Inflammatory macrophage treated with lipopolysaccharide for 1 hour (primary cell): ENCODE measurements at regions not wholly inside any gene's neighbourhood (a gene's known extent, or its start where the extent isn't known, plus 50 kb on each side); places are given as distances from the start of the nearest gene placed in this dataset.

ENCODE experiments used
- DNase-seq, 2 donors: peaks; one replicate each; pipeline ENCODE4 v3.0.0-alpha.2; 2020 to 2022

DNA sequence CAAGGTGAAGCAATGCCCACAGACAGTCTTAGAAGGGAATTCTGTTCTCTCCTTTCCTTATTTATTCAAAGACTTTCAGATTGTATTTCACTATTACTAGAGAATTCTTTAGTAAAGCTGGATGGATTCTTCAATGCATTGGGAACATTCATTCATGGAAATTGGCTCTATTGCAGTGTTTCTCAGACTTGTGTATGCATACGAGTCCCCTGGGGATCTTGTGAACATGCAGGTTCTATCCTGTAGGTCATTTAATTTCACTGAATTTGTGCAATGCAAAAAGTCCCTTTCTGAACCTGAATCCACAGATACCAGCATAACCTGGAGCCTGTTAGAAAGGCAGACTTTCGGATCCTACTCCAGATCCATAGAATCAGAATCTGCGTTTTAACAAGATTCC lies 160.9 kb upstream of the AHI1 start:
- DNase-seq: no peak

DNA sequence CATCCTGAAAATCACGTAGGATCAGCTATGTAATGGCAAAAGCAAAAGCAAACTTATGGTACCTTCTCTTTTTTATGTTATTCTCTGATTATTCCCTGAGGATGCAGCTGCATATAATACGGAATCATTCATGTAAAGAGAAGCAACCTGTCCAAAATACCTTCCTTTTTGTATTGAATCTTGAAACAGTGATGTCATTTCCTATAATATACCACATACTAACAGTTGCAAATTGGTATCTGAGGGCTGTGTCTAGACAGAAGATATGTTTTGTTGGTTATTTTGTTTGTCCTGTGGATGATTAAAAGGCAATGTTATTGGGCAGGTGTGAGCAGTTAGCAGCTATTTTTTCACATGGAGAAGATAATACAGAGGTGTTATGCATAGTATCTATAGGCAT lies 161.4 kb upstream of the AHI1 start:
- DNase-seq: no peak

DNA sequence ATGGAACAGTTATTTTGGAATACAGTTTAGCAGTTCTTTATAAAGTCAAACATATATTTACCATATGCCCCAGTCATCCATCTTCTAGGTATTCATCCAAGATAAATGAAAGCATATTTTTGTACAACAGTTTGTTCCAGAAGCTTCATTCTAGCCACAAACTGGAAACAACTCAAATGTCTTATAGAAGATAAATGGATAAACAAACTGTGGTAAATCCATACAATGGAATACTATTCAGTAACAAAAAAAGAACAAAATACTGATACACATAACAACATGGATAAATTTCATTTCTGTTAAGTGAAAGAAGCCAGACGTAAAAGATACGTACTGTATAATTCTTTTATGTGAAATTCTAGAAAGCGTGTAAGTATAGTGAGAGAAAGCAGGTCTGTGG lies 167.0 kb upstream of the AHI1 start:
- DNase-seq: no peak

DNA sequence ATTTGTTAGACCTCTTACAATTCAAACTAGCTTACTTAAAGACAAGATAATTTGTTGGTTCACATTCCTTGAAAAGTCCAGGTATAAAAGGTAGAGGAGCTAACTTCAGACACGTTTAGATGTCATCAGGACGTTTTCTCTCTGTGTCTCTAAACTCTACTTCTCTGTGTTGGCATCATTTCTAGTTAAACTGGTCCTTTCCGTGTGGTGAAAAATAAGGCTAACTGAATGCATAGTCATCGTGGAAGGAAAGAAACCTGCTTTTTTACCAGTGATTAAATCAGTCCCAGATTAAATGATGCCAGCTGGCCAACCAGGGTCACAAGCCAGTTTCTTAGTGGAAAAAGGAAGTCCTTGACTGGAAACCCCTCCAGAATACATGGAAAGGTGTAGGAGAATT lies 168.4 kb upstream of the AHI1 start:
- no peak for DNase-seq

DNA sequence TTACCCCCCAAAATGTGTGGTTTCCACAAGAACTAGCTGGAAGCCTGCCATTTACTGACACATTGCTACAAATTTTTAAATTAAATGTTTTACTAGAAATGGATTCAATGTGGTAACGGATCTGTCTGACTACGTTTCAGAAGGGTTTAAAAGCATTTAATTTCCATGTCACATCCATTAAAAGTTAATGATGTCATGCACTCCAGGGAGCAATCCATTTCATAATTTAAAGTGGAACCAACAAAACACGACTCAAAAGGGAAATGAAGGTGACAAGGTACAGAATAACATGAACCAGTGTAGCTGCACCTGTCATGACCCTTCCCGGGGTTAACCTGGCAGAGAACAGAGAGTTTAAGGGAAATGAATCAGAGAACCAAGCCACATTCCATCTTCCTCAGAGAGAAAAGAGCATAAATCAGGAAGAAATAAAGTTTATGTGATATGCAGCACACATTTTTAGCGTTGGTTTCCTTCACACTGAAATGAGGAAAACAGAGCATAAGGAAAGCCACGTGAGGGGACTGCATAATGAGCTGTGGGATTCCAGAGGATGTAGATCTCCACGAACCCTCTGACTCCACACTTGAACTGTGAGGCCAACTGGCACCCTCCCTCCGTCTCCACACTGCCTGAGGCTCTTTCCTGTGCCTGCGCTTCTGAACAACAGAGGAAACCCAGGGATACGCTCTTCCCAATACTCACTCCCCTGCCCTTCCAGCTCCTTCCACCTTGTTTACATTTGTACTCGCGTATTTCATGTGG lies 170.3 kb upstream of the AHI1 start:
- no peak for DNase-seq

DNA sequence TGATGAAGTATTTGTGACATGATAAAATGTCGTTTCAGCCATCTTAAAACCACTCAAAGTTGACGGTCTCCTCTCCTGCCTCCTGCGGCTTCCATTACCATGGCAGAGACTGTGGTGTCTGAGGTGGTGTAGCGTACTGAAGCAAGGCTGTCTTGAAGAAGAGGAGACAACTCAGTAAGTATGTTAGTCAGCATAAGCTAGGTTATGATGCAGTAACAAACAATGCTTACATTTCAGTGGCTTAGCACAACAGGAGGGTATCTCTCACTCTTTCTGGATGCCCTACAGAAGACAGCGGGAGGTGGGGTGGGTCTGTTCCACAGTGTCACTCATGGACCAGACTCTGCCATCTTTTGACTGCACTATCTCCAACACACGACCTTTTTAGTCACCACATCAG lies 174.7 kb upstream of the AHI1 start:
- DNase-seq: no peak

DNA sequence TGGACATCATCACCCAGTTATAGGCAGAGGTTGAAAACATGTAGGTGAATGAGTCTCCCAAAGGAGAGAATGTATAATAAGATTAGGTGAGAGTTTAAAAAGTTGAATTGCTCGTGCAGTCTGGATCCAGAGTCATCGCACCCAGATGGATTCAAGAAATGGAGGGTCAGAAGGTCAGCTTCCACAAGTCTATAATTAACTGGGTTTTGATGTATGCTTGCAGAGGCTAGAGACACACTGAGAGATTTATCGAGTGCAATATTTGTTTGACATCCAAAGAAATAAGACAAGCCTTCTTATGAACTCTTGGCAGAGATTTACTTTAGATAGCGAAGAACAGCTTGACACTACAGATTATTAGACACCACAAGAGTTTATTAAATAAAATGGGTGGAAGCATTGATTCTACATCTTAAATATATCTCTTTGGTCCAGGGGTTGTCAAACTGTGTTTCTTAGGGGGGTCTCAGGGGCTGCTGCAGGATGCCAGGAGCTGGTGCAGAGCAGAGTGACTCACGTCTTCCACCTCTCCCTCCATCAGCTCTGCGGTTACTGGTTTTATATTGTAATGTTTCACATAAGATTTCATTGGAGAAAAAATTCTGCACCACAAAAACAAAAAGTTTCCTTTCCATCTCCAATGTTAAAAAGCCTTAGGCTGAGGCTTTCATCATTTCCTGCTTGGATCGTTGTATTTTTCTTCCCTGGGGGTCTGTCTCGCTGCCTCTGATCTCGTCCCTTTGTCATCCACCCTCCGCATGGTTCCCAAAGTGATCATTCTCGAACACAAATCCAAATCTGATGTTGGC lies 176.2 kb upstream of the AHI1 start:
- no peak for DNase-seq

DNA sequence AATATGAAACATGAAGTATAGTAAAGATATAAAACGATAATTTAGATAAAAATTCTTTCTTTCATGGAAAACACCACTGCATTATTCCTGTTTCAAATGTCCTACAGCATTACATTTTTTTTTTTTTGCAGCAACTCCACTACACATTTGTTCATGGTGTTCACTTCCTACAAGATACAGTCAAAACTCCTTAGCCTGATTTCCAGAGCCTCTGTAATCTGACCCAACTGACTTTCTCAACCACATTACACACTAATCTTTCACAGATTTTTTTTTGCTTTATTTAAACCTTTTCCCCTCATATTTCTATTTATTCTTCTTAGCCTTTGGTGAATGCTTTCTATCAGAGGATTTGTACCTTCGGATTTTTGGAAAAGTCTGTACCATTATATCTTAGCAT lies 176.5 kb upstream of the PDE7B start:
- no peak for DNase-seq

DNA sequence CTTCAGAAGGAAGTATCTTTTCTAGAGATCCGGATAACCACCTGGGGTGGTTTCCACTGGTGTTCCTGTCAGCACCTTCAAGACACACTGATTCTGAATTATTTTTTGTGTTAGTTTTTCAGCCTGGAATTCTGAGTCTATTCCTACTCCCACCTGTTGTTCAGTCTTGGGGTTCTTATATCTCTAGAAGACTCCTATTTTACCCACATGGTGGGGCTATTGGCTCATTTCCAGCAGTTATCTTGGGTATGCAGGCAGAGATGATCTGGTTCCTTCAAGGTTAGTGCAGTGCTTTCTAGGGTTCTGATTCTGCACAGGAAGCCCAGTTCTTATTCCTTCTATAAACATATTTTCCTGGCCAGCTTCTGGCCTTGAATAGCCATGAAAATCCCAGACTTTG lies 175.6 kb upstream of the PDE7B start:
- peak; percentile 31 to 73 for DNase-seq

DNA sequence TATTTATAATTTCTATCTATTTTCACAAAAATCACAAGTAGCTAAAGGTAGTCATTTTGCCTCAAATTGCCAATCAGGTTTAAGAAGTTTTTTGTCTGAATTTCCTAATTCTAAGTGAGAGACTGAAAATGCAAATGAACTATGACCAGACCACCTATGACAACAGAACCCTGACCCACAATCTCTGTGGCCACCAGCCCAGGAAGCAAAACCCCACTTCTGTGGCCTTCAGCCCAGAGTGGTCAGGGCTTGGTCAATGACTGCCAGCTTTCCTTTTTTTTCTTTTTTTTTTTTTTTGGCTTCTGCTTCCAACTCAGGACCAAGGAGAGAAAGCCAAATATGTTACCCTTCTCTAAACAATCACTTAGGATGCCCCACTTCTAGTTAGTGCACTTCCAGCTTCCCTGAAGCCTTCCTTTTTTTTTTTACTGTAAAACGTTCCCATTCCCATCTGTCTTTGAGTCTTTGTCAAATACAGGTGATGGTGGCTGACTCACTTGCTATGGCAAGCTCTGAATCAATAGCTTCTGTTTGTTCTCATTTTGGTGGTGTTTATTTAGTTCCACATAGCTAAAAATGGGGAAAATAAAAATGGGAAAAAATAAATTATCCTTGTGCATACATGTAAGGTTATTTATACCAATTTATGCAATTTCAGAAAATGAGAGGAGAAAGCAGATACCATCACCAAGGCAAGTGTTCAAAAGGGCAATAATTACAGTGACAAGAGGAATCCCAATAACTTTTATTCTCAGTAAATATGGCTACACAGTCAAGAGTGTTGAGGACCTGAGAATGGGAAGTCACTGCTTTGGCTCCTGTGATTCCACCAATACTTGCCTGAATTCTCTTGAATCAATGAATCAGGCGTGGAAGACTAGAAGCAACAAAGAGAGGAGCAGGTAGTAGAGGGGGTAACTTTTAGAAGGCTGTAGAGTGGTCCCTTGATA lies 170.3 kb upstream of the PDE7B start:
- no peak for DNase-seq

DNA sequence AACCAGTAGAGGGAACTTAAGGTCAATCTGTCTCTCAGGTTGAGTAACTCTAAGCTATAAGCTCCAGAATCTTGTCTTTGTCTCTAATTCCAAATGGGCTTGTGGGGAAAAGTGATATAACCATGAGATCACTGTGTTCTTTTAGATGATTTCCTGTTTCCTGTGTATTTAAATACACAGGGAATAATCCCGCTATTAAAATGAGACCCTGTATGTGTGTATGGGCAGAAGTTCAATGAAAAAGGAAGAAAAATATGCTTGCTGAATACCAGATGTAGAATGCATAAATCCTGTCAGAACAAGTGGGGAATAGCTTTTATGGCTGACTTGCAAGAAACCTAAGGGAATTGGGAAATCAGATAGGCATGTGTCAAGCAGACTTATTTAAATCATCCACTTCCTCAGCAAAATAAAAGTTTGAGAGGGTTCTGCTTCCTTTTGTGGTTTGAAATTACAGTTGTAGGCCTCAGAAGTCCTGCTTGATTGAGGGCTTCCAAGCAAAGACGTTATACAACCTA lies 164.7 kb upstream of the PDE7B start:
- DNase-seq: peak; percentile 47 to 48

DNA sequence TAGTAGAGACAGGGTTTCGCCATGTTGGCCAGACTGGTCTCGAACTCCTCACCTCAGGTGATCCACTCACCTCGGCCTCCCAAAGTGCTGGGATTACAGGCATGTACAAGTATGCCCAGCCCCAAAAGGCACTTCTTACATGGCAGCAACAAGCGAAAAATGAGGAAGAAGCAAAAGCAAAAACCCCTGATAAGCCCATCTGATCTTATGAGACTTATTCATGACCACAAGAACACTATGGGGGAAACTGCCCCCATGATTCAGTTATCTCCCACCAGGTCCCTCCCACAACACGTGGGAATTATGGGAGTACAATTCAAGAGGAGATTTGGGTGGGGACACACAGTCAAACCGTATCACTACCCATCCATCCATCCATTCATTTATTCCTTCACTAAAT lies 163.0 kb upstream of the PDE7B start:
- DNase-seq: peak in 1 of 2 donors; percentile 27

DNA sequence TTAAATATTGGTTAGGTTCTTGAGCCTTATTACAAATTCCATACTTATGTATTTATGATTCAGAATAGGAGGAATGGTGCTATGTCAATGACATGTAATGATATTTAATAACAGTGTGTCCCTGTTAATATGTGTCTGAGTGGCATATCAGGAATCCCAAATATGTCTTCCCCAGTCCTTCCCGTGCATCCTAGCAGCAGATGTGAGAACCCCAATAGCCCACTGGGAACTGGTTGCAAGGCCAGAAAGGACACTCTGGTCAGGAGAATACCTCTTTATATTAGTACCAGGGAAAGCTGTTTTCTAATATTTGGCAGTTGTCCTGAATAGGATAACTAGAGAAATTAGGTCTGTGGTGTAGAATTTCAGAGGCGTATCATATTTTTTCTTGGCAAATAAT lies 159.1 kb upstream of the PDE7B start:
- DNase-seq: no peak

DNA sequence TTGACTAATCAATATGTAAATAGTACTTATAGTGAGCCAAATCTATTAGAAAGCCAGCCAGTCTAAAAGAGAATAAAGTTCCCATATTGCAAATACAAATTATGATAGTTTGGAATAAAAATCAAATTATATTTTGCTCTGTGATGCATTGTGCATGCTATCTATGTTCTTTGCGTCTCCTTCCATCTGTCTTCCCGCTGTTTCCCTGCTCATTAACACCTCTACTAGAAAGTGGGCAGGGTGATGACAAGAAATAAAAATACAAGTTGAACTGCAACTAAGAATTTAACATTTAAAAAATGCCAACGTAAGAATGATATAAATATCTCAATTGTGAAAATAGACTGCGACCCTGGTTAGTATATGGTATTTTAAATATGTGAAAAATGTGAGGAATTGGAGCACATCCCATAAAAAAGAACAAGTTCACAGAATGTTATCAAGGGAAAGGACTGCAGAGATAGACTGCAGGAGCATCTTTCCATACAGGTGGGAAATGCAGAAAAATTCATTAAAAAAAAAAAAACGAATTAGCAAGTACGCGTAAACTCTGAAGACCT lies 157.6 kb upstream of the PDE7B start:
- DNase-seq: no peak

DNA sequence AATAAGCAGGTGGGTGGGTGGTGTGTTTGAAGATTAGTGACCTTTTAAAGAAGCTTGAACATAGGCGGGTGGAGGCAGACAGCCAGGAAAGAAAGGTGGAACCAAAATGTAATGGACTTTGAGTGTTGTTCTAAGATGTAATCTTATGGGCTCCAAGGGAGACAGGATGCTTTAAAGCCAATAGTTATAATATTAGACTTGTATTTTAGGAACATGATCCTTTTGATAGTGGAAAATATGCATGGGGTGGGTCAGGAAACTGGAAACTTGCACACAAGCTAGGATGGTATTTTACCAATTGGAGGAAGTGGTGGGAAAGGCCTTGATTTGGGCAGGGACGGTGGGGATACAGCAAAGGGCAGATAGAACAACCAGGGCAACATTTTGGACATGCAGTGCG lies 151.8 kb upstream of the PDE7B start:
- no peak for DNase-seq

DNA sequence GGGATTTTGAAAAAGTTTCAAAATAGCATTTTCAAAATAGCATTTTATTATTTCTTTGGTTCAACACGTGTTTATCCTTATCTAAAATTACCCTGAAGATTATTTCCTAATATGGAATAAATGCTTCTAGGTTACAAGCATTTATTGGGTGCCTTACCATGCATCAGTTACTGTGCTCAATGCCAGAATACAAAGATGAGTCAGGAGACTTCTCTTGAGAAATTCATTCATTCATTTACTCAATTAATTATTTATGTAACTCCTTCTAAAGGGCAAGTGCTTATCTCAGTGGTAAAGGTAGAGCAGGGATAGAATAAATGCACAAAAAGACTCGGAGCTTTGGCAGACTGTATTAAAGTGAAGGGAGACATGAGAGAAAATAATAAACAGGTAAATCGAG lies 150.1 kb upstream of the PDE7B start:
- no peak for DNase-seq

DNA sequence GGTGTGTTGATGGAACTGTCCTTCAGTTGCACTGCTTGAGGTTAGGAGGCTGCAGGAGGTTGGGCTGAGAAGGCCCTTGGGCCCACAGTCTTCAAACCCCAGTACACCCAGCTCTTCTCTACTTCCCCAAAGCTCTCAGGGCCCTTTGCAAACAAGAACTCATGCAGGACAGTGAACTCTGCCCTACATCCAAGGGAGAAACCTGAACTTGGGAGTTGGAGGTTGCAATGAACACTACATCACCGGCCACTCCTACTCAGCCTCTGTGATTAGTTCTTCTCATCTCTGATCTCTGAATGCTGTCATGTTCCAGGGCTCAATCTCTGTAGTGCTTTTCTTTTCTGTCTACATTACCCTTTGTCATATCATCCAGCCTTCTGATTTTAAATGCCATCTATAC lies 148.5 kb upstream of the PDE7B start:
- DNase-seq: peak; percentile 37 to 60

DNA sequence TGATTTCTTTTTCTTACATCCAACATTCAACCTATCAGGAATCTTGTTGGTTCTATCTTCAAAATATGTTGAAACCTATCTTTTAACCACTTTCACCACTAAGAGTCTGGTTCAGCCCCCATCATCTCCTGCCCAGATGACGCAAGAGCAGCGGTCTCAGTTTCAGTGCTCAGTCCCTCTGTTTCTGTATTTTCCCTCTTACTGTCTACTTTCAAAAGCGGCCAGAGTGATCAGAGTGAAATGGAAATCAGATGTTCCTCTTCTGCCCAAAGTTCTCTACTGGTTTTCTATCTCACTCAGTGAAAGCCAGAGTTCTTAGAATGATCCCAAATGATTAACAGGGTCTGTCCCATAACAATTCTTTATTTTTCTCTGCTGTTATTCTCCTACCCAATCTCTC lies 147.9 kb upstream of the PDE7B start:
- peak; percentile 51 to 68 for DNase-seq

DNA sequence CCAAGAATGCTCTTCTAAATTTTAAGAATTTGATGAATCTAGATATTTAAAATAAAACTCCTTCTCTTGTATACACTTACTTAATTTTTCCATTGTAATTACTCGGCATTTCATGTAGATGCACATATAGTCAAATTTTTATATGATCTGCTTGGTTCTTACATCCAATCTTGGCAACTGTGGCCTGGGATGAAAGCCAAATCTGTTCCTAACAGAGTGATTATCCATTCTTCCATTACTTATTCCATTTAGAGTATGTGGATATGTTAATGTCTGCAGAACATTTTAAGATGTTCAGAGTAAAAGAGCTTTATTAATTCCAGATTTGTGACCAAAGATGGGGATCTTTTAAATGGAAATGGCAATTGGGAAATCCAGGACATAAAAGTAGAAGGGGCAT lies 144.1 kb upstream of the PDE7B start:
- DNase-seq: no peak

DNA sequence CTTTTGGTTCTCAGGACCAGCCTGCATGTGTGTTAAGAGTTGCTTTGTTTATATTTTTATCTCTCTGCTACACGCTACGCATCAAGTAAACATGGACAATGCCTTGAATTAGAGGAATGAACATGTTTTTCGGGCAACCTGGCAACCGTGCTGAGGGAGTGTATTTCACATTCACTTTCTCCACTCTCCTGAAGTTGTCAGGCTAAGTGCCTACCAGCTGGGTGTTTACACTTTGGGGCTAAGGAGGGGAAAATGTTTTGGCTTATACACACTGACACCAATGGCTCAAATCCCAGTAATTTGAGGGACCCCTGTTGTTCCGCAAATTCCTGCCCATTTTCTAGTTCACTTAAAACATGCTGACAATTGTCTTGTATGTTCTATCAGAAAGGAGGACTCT lies 141.5 kb upstream of the PDE7B start:
- no peak for DNase-seq

DNA sequence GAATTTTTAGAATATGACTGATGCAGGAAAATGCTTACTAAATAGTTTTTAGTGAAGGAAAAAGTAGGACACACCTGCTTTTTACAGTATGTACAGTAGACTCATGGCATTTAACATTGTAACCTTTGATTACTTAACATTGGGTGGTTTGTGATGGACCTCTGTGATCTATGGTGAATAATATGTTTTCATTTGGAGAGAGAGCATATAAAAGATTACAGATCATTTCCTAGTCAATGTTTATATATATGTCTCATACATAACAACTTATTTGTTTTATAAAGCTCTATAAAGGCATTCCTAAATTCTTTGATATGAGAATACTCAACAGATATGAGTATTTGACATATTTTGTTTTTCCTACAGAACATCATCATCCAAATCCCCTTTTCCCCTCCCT lies 129.3 kb upstream of the PDE7B start:
- no peak for DNase-seq

DNA sequence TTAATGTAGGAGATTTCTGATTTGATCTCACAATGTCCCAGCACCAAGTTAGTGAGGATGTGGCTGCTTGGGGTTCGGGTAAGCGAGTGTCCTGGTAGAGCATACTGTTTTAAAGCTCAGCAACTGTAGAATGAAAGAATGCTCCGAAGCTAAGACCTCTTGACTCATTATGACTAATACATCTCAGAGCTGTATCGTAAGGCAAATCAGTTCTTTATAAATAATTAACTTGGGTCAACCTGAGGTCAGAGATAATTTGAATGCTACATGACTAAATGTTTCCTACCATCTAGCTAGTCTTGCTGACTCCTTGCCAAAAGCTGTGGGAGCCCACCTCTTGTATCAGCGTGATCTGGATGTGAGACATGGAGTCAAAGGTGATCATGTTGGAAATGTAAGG lies 128.8 kb upstream of the PDE7B start:
- no peak for DNase-seq

DNA sequence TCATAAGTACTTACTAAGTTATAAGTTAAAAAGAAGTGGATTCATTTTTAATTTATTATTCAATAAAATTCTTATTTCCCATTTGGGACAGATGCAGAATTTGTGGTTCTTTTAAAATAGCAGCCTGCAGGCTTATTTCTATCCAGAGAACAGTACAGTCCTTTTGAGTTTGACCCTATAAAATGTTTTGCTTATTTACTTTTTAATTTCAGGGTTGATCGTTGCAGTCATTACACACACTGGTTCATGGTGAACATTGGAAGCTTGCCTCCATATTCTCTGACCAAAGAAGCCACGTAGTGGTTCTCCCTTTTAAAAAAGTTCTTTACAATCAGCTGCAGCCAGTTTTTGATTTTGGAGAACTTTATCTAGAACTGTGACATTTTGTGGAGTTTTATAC lies 122.9 kb upstream of the PDE7B start:
- no peak for DNase-seq
